ENCODE measurements at regions not wholly inside any gene's neighbourhood (a gene's known extent, or its start where the extent isn't known, plus 50 kb on each side); places are given as distances from the start of the nearest gene placed in this dataset.

DNA sequence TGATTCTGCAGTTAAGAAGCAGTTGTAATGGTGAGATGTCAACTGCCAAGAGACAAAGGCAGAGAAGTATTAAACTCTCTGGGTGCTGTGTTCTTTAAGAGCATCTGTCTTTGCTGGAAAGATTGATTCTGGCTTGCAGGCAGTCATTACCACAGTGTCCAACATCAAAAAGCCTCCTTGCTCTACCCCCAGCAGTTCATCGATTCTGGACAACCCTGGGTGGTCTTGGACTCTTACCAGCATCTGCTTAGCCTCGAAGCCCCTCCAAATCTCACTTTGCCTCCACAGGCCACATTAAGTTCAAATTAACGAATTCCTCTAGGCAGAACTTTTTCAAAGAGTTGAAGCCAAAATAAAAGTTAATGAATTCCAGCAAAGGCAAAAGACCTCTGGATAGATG is 1061.4 kb downstream of the TSN start:
- Mint-ChIP-seq H3K4me1 (peaks cover 7% of the 10 kb centered on the region), H3K27me3 (ENCODE audit: low read depth) (no peaks in the 10 kb centered on the region), H3K27ac (peak overlapping the region in 2 of 3 experiments; percentile 2 to 65), H3K4me3 (no peak overlapping the region), H3K36me3 (ENCODE audit: low read depth) (peaks cover under 1% of the 10 kb centered on the region), H3K9me3 (peaks cover 12% of the 10 kb centered on the region)
- TF ChIP-seq, protein P1, sequence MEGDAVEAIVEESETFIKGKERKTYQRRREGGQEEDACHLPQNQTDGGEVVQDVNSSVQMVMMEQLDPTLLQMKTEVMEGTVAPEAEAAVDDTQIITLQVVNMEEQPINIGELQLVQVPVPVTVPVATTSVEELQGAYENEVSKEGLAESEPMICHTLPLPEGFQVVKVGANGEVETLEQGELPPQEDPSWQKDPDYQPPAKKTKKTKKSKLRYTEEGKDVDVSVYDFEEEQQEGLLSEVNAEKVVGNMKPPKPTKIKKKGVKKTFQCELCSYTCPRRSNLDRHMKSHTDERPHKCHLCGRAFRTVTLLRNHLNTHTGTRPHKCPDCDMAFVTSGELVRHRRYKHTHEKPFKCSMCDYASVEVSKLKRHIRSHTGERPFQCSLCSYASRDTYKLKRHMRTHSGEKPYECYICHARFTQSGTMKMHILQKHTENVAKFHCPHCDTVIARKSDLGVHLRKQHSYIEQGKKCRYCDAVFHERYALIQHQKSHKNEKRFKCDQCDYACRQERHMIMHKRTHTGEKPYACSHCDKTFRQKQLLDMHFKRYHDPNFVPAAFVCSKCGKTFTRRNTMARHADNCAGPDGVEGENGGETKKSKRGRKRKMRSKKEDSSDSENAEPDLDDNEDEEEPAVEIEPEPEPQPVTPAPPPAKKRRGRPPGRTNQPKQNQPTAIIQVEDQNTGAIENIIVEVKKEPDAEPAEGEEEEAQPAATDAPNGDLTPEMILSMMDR (IDR thresholded peaks at IDR 0.05; ENCODE audit: unreplicated experiment in 3 of 3), result no peak

DNA sequence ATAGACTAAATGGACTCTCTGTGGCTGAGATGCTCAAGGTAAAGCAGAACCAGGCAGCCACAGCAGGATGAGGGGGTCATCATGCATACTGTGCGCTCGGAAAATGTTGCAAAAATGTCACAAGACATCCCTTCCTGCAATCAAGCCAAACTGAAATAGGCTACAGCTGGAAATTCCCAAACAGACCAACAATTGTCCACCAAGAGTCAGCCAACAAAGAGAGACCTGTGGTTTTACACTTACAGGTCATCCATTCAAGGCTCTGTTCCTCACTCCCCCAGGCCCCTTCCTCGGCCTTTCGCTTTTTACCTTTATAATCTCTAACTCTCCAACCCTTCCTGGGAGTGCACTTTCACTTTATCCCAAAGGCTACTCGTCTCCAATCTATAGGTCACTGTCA is 1066.9 kb downstream of the TSN start:
- Mint-ChIP-seq H3K27me3 (ENCODE audit: low read depth) (no peaks in the 10 kb centered on the region), H3K4me3 (no peak overlapping the region), H3K27ac (no peak overlapping the region), H3K9me3 (no peaks in the 10 kb centered on the region), H3K36me3 (ENCODE audit: low read depth) (no peaks in the 10 kb centered on the region), H3K4me1 (peaks cover under 1% of the 10 kb centered on the region)
- TF ChIP-seq, protein P1 (IDR thresholded peaks at IDR 0.05; ENCODE audit: unreplicated experiment in 3 of 3), result no peak

GRCh38 chr2:122830157-122830556 is 1074.7 kb downstream of the TSN start:
- TF ChIP-seq, protein P1 (IDR thresholded peaks at IDR 0.05; ENCODE audit: unreplicated experiment in 3 of 3), result no peak
- no peak overlapping the region for H3K27ac Mint-ChIP-seq
- H3K36me3 Mint-ChIP-seq (ENCODE audit: low read depth), result no peaks in the 10 kb centered on the region
- H3K4me1 Mint-ChIP-seq, result no peaks in the 10 kb centered on the region
- H3K9me3 Mint-ChIP-seq, result peaks cover 2% of the 10 kb centered on the region
- H3K27me3 Mint-ChIP-seq (ENCODE audit: low read depth), result no peaks in the 10 kb centered on the region
- H3K4me3 Mint-ChIP-seq, result no peak overlapping the region

GRCh38 chr2:122831649-122832048 is 1076.2 kb downstream of the TSN start:
- H3K27ac Mint-ChIP-seq, result no peak overlapping the region
- H3K27me3 Mint-ChIP-seq (ENCODE audit: low read depth), result no peaks in the 10 kb centered on the region
- H3K4me3 Mint-ChIP-seq, result no peak overlapping the region
- no peaks in the 10 kb centered on the region for H3K36me3 Mint-ChIP-seq (ENCODE audit: low read depth)
- TF ChIP-seq, protein P1 (IDR thresholded peaks at IDR 0.05; ENCODE audit: unreplicated experiment in 3 of 3), result no peak
- no peaks in the 10 kb centered on the region for H3K4me1 Mint-ChIP-seq
- H3K9me3 Mint-ChIP-seq, result peaks cover 2% of the 10 kb centered on the region

DNA sequence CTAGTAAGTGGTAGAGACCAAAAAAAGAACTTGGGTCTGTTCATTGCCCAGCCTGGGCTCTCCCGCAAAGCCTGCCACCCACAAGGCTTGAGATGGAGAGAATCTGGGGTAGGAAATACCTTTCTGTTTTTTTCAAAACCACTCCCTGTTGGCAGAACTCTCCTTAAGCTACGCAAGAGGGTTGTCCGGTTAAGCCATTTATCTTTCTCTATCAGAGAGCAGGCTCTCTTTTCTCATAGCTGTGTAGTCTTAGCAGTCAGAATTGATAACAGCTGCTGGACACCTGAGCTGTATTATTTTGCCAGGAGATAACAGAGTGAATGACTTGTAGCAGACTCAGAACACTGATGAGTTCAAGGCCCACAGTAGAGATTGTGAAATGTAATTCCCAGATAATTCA is 1088.1 kb downstream of the TSN start:
- H3K4me1 Mint-ChIP-seq, result peaks cover 12% of the 10 kb centered on the region
- no peaks in the 10 kb centered on the region for H3K9me3 Mint-ChIP-seq
- no peak overlapping the region for H3K4me3 Mint-ChIP-seq
- no peak overlapping the region for H3K27ac Mint-ChIP-seq
- H3K27me3 Mint-ChIP-seq (ENCODE audit: low read depth), result no peaks in the 10 kb centered on the region
- TF ChIP-seq, protein P1 (IDR thresholded peaks at IDR 0.05; ENCODE audit: unreplicated experiment in 3 of 3), result no peak
- H3K36me3 Mint-ChIP-seq (ENCODE audit: low read depth), result no peaks in the 10 kb centered on the region

DNA sequence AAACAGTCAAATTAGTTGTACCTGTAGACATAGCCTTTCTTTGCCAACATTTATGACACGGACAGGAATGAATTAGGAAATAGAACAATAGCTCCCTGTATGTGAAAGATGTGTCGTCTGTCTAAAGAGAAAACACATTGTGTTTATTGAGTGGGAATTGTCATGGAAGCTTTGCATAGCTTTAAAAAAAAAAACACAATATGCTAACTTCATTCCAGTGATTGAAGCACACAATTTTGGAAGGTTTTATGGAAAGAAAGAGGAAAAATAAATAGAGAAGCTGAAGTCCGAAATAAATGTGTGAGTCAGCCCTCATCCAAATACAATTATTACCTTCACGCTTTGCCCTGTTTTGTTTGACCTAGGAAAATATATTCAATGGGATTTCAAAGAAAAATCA is 1095.7 kb downstream of the TSN start:
- Mint-ChIP-seq H3K4me1 (peaks cover 7% of the 10 kb centered on the region), H3K4me3 (no peak overlapping the region), H3K27ac (no peak overlapping the region), H3K36me3 (ENCODE audit: low read depth) (no peaks in the 10 kb centered on the region), H3K27me3 (ENCODE audit: low read depth) (no peaks in the 10 kb centered on the region), H3K9me3 (no peaks in the 10 kb centered on the region)
- TF ChIP-seq, protein P1 (IDR thresholded peaks at IDR 0.05; ENCODE audit: unreplicated experiment in 3 of 3), result no peak
